ENCODE measurements at regions not wholly inside any gene's neighbourhood (a gene's known extent, or its start where the extent isn't known, plus 50 kb on each side); places are given as distances from the start of the nearest gene placed in this dataset.

DNA sequence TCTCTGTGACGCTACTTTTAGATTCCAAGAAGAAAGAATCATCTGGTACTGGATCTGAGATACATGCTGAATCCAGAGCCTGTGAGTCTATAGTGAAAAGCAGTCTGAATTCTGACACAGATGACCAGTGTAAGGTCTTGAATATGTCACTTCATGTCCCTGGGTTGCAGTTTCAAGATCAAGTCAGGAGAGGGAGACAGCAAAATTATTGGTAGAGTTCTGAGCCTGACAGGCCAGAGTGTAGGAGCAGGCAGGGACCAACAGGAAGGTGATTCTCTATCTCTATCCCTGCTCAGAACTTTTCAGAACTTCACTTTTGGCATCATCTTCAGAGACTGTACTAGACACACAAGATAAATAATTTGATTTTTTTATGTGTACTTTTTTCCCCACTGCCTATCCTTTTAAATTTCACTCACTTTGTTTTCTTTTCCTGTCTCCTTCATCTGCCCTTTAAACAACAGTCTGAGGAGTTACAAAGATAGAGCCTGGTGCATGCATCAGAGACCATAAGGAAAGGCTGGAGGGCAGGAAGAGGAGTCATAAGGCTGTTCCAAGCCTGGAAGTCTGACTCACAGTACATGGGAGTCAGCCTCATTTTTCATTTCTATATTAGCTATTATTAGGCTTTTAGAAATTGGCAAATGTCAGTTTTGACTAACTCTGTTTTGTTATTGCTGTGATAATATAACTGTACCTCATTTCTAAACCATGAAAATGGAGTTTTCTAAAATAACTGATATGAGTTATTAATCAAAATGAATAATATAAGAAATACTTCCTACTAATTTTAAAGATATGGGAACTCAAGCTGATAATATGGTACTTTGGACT is 120.2 kb upstream of the TMEM229A start:
- TF ChIP-seq CBX2 (IDR thresholded peaks at IDR 0.05; ENCODE audit: borderline replicate concordance, low read depth) (no peak), POLR2A (IDR thresholded peaks at IDR 0.05; ENCODE audit: low read length) (no peak), SMC3 (IDR thresholded peaks at IDR 0.05) (0 out of 3 replicates have a peak, but pooled peaks have one; percentile 23), RAD21 (conservative IDR thresholded peaks at IDR 0.05 in 1 of 2, IDR thresholded peaks at IDR 0.05 in 1 of 2) (peak in 1 of 2 experiments; percentile 34; a peak in 2 of 5 replicates), ZC3H11A (IDR thresholded peaks at IDR 0.05) (no peak), HEYL (CRISPR knock-in tag; IDR thresholded peaks at IDR 0.05) (no peak), KDM5A (IDR thresholded peaks at IDR 0.05) (no peak), CHD2 (IDR thresholded peaks at IDR 0.05; ENCODE audit: low read length, partially characterized antibody) (no peak)
- TF ChIP-seq, protein P1, sequence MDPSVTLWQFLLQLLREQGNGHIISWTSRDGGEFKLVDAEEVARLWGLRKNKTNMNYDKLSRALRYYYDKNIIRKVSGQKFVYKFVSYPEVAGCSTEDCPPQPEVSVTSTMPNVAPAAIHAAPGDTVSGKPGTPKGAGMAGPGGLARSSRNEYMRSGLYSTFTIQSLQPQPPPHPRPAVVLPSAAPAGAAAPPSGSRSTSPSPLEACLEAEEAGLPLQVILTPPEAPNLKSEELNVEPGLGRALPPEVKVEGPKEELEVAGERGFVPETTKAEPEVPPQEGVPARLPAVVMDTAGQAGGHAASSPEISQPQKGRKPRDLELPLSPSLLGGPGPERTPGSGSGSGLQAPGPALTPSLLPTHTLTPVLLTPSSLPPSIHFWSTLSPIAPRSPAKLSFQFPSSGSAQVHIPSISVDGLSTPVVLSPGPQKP (IDR thresholded peaks at IDR 0.05; ENCODE audit: low read depth, low read length), result no peak
- TF ChIP-seq, protein P2, sequence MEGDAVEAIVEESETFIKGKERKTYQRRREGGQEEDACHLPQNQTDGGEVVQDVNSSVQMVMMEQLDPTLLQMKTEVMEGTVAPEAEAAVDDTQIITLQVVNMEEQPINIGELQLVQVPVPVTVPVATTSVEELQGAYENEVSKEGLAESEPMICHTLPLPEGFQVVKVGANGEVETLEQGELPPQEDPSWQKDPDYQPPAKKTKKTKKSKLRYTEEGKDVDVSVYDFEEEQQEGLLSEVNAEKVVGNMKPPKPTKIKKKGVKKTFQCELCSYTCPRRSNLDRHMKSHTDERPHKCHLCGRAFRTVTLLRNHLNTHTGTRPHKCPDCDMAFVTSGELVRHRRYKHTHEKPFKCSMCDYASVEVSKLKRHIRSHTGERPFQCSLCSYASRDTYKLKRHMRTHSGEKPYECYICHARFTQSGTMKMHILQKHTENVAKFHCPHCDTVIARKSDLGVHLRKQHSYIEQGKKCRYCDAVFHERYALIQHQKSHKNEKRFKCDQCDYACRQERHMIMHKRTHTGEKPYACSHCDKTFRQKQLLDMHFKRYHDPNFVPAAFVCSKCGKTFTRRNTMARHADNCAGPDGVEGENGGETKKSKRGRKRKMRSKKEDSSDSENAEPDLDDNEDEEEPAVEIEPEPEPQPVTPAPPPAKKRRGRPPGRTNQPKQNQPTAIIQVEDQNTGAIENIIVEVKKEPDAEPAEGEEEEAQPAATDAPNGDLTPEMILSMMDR (IDR thresholded peaks at IDR 0.05), result 0 out of 3 replicates have a peak, but pooled peaks have one; percentile 11
- ChIA-PET POLR2A (no interaction called here), CTCF (interaction anchor here (0.7 to 2.3 kb wide), 3 partner anchors 9 to 632 kb away, joined by 3 to 21 read pairs (median 5); no protein-coding TSS in a partner anchor)
- FAIRE-seq, result no peak
- H3K27ac ChIP-seq, result no peak overlapping the region
- no peak overlapping the region for H3K4me2 ChIP-seq
- no peak overlapping the region for H3K4me3 ChIP-seq
- peak; percentile 1 to 46 for DNase-seq (ENCODE audit: low read depth in 1 of 2, low spot score in 1 of 2)
- H3K9me3 ChIP-seq, result no peaks in the 10 kb centered on the region
- 71% methylated on average over 1 of the region's 1 CpG for WGBS (ENCODE audit: missing lambda C conversion rate)
- H3K4me1 ChIP-seq, result no peaks in the 10 kb centered on the region
- ATAC-seq, result peak; percentile 78 to 91; a peak in 5 of 6 replicates

DNA sequence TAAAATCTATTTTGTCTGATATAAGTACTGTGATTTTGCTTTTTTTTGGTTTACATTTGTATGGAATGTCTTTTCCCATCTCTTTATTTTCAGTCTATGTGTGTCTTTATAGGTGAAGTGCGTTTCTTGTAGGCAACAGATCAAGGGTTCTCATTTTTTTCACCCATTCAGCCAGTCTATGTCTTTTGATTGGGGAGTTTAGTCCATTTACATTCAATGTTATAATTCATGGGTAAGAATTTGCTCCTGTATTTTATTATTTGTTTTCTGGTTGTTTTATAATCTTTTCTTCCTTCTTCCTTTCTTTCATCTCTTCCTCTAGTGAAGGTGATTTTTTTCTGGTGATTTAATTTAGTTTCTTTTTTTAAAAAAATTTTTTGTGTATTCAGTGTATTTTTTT is 104.8 kb upstream of the TMEM229A start:
- no peak overlapping the region for H3K27ac ChIP-seq
- ATAC-seq (no peak), DNase-seq (ENCODE audit: low read depth in 1 of 2, low spot score in 1 of 2) (no peak), FAIRE-seq (no peak)
- WGBS (ENCODE audit: missing lambda C conversion rate), result 3% methylated on average over 1 of the region's 1 CpG
- ChIA-PET POLR2A (no interaction called here), CTCF (no interaction called here)
- no peak for TF ChIP-seq ZC3H11A (IDR thresholded peaks at IDR 0.05)
- no peak for TF ChIP-seq FOXS1 (CRISPR knock-in tag; IDR thresholded peaks at IDR 0.05)
- TF ChIP-seq, protein P3, sequence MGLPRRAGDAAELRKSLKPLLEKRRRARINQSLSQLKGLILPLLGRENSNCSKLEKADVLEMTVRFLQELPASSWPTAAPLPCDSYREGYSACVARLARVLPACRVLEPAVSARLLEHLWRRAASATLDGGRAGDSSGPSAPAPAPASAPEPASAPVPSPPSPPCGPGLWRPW (IDR thresholded peaks at IDR 0.05), result no peak
- no peak for TF ChIP-seq KDM1A (IDR thresholded peaks at IDR 0.05; ENCODE audit: low read depth)
- H3K4me2 ChIP-seq, result no peak overlapping the region
- H3K9me3 ChIP-seq, result no peaks in the 10 kb centered on the region; the same call in 2 of the 3 replicates
- no peaks in the 10 kb centered on the region for H3K4me1 ChIP-seq
- no peak overlapping the region for H3K4me3 ChIP-seq

DNA sequence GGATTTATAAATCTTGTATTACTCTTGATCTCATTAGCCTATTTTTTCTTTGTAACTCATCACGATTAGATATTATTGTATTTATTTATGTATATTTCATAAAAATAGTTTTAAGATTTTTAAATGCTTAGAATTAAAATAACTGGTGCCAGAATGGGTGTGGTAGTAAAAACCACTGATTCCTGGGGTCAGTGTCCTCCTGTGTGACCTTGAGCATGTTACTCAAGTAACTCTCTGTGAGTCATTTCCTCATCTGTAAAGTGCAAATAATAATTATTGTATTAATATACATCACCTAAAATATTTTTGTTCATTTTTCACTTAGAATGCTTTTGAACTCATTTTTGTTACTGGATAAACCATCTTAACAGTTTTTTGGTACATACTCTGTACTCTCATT is 91.3 kb upstream of the TMEM229A start:
- Histone ChIP-seq H3K4me3 (no peak overlapping the region), H3K4me1 (no peaks in the 10 kb centered on the region), H3K27ac (no peak overlapping the region), H3K9me3 (no peaks in the 10 kb centered on the region), H3K4me2 (no peak overlapping the region)
- no peak for FAIRE-seq
- TF ChIP-seq NPAS2 (CRISPR knock-in tag; IDR thresholded peaks at IDR 0.05; ENCODE audit: borderline replicate concordance) (no peak), HDAC2 (IDR thresholded peaks at IDR 0.05) (no peak), MAZ (IDR thresholded peaks at IDR 0.05; ENCODE audit: borderline replicate concordance, low read depth, low read length) (no peak), RAD21 (conservative IDR thresholded peaks at IDR 0.05 in 1 of 2, IDR thresholded peaks at IDR 0.05 in 1 of 2) (no peak), HOXB5 (CRISPR knock-in tag; IDR thresholded peaks at IDR 0.05) (no peak), MAFK (IDR thresholded peaks at IDR 0.05; ENCODE audit: partially characterized antibody) (no peak)
- TF ChIP-seq, protein P4, sequence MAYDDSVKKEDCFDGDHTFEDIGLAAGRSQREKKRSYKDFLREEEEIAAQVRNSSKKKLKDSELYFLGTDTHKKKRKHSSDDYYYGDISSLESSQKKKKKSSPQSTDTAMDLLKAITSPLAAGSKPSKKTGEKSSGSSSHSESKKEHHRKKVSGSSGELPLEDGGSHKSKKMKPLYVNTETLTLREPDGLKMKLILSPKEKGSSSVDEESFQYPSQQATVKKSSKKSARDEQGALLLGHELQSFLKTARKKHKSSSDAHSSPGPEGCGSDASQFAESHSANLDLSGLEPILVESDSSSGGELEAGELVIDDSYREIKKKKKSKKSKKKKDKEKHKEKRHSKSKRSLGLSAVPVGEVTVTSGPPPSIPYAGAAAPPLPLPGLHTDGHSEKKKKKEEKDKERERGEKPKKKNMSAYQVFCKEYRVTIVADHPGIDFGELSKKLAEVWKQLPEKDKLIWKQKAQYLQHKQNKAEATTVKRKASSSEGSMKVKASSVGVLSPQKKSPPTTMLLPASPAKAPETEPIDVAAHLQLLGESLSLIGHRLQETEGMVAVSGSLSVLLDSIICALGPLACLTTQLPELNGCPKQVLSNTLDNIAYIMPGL (CRISPR knock-in tag; IDR thresholded peaks at IDR 0.05; ENCODE audit: borderline replicate concordance), result no peak
- no peak for DNase-seq (ENCODE audit: low read depth in 1 of 2, low spot score in 1 of 2)
- POLR2A ChIA-PET, result no interaction called here
- CTCF ChIA-PET, result no interaction called here
- ATAC-seq, result no peak
- 8% methylated on average over 1 of the region's 1 CpG for WGBS (ENCODE audit: missing lambda C conversion rate)

Data from A549 (cell line).